Astrocyte of the spinal cord (primary cell): ENCODE measurements at regions not wholly inside any gene's neighbourhood (a gene's known extent, or its start where the extent isn't known, plus 50 kb on each side); places are given as distances from the start of the nearest gene placed in this dataset.
"Not testable (repeated sequence)": the region's sequence is repeated elsewhere in the genome, so short reads cannot be mapped to it uniquely, and the experiment has no call there.

Experiments
- DNase-seq: peaks from one replicate; pipeline ENCODE4 v3.0.0; 2011; ENCODE audit warnings: low read depth, low spot score
- H3K4me3 ChIP-seq: 2 replicates; pipeline ENCODE4 v1.5.1; 2011; ENCODE audit warnings: low read depth, mild to moderate bottlenecking, low read length, moderate library complexity
- CTCF ChIP-seq: IDR thresholded peaks from 2 replicates; pipeline ENCODE4 v1.5.1; 2012; ENCODE audit warnings: low read depth, mild to moderate bottlenecking, low read length, inconsistent platforms
- in situ Hi-C: cut with HindIII; loops from 2 replicates; pipeline ENCODE4 v1.10.0; 2017; ENCODE audit warnings: low sequenced_read_pairs

- in situ Hi-C loops, result no loop called here
- TF ChIP-seq CTCF, result no peak
Observed at GRCh38 chr14:43145361-43145760, 1361.7 kb downstream of the FSCB start.

GRCh38 chr14:43143106-43143505 is 1364.0 kb downstream of the FSCB start:
- H3K4me3 ChIP-seq, result no peak overlapping the region
- in situ Hi-C loops, result no loop called here
- DNase-seq, result no peak
- TF ChIP-seq CTCF, result no peak

More at GRCh38 chr14:43145361-43145760, 1361.7 kb downstream of the FSCB start:
- no peak for DNase-seq
- H3K4me3 ChIP-seq, result no peak overlapping the region

GRCh38 chr14:43141636-43142191 is 1365.4 kb downstream of the FSCB start:
- no peak for TF ChIP-seq CTCF
- H3K4me3 ChIP-seq, result no peak overlapping the region
- in situ Hi-C loops, result no loop called here
- no peak for DNase-seq

- no peak overlapping the region for H3K4me3 ChIP-seq
- no peak for TF ChIP-seq CTCF
- no peak for DNase-seq
- in situ Hi-C loops, result no loop called here
Observed at GRCh38 chr14:43140453-43140852, 1366.6 kb downstream of the FSCB start.

- in situ Hi-C loops, result no loop called here
- no peak for DNase-seq
- TF ChIP-seq CTCF, result no peak
- no peak overlapping the region for H3K4me3 ChIP-seq
Observed at GRCh38 chr14:43135877-43136411, 1371.1 kb downstream of the FSCB start.

- DNase-seq, result no peak
- TF ChIP-seq CTCF, result no peak
- in situ Hi-C loops, result no loop called here
- no peak overlapping the region for H3K4me3 ChIP-seq
Observed at GRCh38 chr14:43132441-43132840, 1374.6 kb downstream of the FSCB start.

- in situ Hi-C loops, DNase-seq, H3K4me3 ChIP-seq: not testable (repeated sequence)
Observed at GRCh38 chr14:43128429-43128828, 1378.7 kb downstream of the FSCB start.

GRCh38 chr14:43127874-43128273 is 1379.2 kb downstream of the FSCB start:
- H3K4me3 ChIP-seq, DNase-seq, in situ Hi-C loops: not testable (repeated sequence)
